Fibroblast of the aortic adventitia (primary cell): ENCODE measurements at regions not wholly inside any gene's neighbourhood (a gene's known extent, or its start where the extent isn't known, plus 50 kb on each side); places are given as distances from the start of the nearest gene placed in this dataset.

Experiments
- DNase-seq: peaks from one replicate; pipeline ENCODE4 v3.0.0-alpha.2; 2010; ENCODE audit warnings: low read depth
- H3K4me3 ChIP-seq: 2 replicates; pipeline ENCODE4 v1.5.1; 2011; ENCODE audit warnings: low read depth, mild to moderate bottlenecking, control low read depth, low read length, moderate library complexity
- TF ChIP-seq, protein P1 (sequence below): IDR thresholded peaks from 2 replicates; pipeline ENCODE4 v1.5.1; 2011; ENCODE audit warnings: mild to moderate bottlenecking, low read length, control low read depth, inconsistent platforms; ENCODE audit not compliant: insufficient read depth

DNA sequence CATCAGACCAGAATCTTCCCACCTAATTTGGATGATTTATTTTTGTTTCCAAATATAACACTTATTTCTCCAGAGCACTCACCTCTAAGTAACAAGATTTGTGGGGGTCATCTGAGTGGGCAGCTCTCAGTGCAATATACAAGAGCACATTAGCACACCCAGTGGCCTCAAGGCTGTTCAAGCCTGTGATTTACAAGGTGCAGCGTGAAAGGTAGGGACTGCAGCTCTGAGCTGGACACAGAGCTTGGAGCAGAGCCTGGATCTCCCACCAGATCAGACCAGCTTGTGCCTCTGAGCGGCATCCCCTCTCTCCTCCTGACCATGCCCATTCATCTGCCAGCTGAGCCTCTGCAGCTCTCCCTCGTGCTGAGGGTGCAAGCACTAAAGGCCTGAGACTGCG, 323.3 kb upstream of the ZC3H12C start:
- no peak for DNase-seq
- TF ChIP-seq, protein P1, sequence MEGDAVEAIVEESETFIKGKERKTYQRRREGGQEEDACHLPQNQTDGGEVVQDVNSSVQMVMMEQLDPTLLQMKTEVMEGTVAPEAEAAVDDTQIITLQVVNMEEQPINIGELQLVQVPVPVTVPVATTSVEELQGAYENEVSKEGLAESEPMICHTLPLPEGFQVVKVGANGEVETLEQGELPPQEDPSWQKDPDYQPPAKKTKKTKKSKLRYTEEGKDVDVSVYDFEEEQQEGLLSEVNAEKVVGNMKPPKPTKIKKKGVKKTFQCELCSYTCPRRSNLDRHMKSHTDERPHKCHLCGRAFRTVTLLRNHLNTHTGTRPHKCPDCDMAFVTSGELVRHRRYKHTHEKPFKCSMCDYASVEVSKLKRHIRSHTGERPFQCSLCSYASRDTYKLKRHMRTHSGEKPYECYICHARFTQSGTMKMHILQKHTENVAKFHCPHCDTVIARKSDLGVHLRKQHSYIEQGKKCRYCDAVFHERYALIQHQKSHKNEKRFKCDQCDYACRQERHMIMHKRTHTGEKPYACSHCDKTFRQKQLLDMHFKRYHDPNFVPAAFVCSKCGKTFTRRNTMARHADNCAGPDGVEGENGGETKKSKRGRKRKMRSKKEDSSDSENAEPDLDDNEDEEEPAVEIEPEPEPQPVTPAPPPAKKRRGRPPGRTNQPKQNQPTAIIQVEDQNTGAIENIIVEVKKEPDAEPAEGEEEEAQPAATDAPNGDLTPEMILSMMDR, result no peak
- no peak overlapping the region for H3K4me3 ChIP-seq

DNA sequence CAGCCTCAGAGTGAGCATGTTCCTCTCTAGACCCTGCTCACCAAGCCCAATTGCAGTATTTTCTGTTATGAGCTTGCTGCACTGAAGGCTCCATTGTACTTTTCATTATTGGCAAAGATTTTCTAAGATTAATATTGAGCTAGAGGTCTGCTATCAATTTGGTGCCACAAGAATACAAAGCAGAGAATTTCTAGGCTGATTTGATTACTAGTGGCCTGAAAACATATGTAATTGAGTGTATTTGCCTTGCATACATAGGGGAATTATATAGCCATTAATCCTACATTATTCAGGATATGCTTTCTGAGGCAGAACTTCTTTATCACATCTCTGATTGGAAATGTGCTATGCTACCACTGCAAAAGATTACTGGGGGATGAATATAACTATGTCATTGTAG, 322.9 kb upstream of the ZC3H12C start:
- DNase-seq, result no peak
- TF ChIP-seq, protein P1, result no peak
- H3K4me3 ChIP-seq, result no peak overlapping the region

DNA sequence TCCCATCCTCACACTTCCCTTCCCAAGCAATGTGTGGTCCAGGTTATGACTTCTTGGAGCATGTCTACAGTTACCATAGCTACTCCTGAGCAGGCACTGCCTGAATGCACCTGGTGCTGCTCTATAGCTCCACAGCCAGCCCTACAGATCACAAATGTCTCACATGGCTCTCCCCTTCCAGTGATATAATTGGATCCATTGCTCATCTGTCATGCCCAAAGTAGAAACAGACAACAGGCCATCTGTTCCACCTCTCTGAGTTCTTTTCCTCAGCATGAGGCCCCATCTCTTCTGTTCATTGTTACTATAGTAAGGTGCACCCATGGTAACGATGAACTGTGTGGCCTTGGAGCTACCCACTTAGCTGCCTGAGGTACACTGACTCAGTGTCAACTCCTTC, 320.3 kb upstream of the ZC3H12C start:
- DNase-seq, result no peak
- no peak overlapping the region for H3K4me3 ChIP-seq
- TF ChIP-seq, protein P1, result no peak

DNA sequence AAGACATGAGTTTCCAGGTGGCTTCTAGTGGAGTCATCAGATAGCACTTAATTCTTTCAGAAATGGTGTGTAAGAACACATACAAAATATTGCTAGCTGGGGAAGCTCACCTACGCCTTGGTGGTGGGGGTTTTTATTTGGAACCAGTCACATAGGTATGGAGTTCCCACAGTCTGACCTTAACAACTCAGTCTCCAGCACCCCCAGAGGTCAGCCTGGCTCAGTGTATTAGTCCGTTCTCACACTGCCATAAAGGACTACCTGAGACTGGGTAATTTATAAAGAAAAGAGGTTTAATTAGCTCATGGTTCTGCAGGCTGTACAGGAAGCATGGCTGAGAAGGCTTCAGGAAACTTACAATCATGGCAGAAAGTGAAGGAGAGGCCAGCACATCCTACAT, 317.5 kb upstream of the ZC3H12C start:
- no peak for DNase-seq
- TF ChIP-seq, protein P1, result no peak

DNA sequence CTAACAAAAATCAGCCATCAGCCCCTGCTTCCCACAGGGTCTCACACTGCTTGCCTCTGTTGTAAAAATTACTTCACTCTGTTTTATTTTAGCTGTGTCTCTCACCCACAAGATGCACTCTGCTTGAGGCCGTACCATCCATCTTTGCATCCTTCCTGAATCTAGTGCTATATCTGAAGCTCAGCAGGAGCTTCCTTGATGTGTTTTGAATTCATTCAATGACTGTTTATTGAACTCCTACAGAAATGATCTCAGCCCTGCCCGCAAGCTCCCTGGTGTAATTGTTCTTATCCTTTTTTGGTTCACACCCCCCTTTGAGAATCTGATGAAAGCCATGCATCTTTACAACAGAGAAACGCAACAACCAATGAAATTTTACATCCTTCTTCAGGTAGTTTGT, 310.2 kb upstream of the ZC3H12C start:
- TF ChIP-seq, protein P1, result no peak
- no peak for DNase-seq

More for the DNA sequence above, 317.5 kb upstream of the ZC3H12C start:
- H3K4me3 ChIP-seq, result no peak overlapping the region

DNA sequence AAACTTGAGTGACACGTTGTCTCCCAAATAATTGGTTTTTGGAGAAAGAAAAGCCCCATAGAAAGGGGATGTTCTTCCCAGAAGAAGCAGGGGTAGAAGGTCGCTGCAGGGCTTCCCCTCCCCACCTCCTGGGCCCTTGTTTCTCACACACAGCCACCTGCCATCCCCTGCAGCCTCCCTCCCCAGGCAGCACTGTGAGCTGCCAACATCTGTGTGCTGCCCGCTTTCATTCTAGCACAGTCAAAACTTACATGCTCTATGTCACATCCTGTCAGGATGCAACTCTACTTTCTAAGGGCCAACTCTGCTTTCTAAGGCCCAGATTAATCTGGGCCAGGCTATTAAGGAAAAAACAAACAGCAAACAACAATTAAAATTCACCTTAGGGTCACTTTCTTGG, 309.4 kb upstream of the ZC3H12C start:
- TF ChIP-seq, protein P1, result no peak
- DNase-seq, result no peak
- H3K4me3 ChIP-seq, result no peak overlapping the region

More for the DNA sequence above, 310.2 kb upstream of the ZC3H12C start:
- no peak overlapping the region for H3K4me3 ChIP-seq

DNA sequence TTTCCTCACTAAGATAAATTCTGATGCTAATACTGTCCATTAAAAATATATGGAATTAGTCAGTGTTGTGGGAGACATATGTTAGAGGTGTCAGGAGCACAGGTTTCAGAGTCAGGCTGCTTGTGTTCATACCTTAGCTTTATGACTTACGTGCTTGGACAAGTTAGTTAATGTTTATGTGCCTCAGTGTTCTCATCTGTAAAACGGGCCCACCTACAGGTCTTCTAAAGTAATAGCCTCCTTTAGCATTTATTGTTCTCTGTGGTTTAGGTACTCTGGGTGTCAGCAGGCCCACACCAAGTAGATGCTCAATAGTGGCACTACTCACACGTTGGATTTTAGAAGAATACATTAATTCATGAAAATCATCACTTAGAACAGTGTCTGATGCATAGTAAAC, 308.7 kb upstream of the ZC3H12C start:
- TF ChIP-seq, protein P1, result no peak
- no peak overlapping the region for H3K4me3 ChIP-seq
- DNase-seq, result no peak
